Transverse colon (tissue), 4 donors: ENCODE measurements at regions not wholly inside any gene's neighbourhood (a gene's known extent, or its start where the extent isn't known, plus 50 kb on each side); places are given as distances from the start of the nearest gene placed in this dataset.

Experiments used
- DNase-seq: peaks from one replicate; pipeline ENCODE4 v3.0.0-alpha.2; 2019
- H3K27ac ChIP-seq, 4 donors: fragments of 200-600 bp; sonication (generic); 2 replicates each; pipeline ENCODE4 v1.5.1; 2016 to 2018; ENCODE audit warnings: inconsistent platforms in 4 of 4
- H3K27me3 ChIP-seq: fragments of 200-600 bp; sonication (generic); 2 replicates; pipeline ENCODE4 v1.5.1; 2017; ENCODE audit warnings: inconsistent platforms
- H3K36me3 ChIP-seq, 4 donors: fragments of 200-600 bp; sonication (generic); 2 replicates each; pipeline ENCODE4 v1.5.1; 2017 to 2019; ENCODE audit warnings: inconsistent platforms in 4 of 4
- H3K4me1 ChIP-seq, 4 donors: fragments of 200-600 bp; sonication (generic); 2 replicates each; pipeline ENCODE4 v1.5.1; 2017 to 2020; ENCODE audit warnings: inconsistent platforms in 4 of 4
- H3K4me3 ChIP-seq, 4 donors: fragments of 200-600 bp; sonication (generic); 1 replicate in 1 of 4; 2 replicates in 3 of 4; pipeline versions ENCODE4 v1.5.1 to v1.6.1; 2017 to 2019; ENCODE audit warnings: inconsistent platforms in 4 of 4
- H3K9me3 ChIP-seq, 2 donors: fragments of 200-600 bp; sonication (generic); 2 replicates each; pipeline ENCODE4 v1.5.1; 2017 to 2019; ENCODE audit warnings: inconsistent platforms in 2 of 2
- CTCF ChIP-seq, 5 experiments: fragments of 200-600 bp in 3 of 5; fragments of 450-650 bp in 2 of 5; sonication (generic) in 3 of 5; IDR thresholded peaks; 1 replicate in 2 of 5; 2 replicates in 3 of 5; pipeline ENCODE4 v1.5.1; 2016 to 2017; ENCODE audit warnings: antibody characterized with exemption in 5 of 5, inconsistent platforms in 3 of 5, mild to moderate bottlenecking in 2 of 5, moderate library complexity in 1 of 5
- EP300 ChIP-seq: sonication (generic); formaldehyde crosslinking; IDR thresholded peaks from one replicate; pipeline ENCODE4 v1.6.1; 2017; ENCODE audit warnings: antibody characterized with exemption, low read depth
- POLR2A ChIP-seq: fragments of 450-650 bp; IDR thresholded peaks from one replicate; pipeline ENCODE4 v1.6.1; 2016; ENCODE audit warnings: antibody characterized with exemption, mild to moderate bottlenecking, moderate library complexity
- POLR2AphosphoS5 ChIP-seq, 3 donors: sonication (generic); formaldehyde crosslinking; IDR thresholded peaks; one replicate each; pipeline ENCODE4 v1.6.1; 2016; ENCODE audit warnings: antibody characterized with exemption in 3 of 3
- WGBS, 2 donors: methylation state at CpG; one replicate each; pipeline ENCODE4 v1.1.5; 2018; ENCODE audit warnings: low coverage in 1 of 2; 5-methylcytosine and 5-hydroxymethylcytosine counted together
- in situ Hi-C, 4 donors: fragments of 200-750 bp; cut with MboI; loops; one replicate each; pipeline versions ENCODE4 v1.15.0 to v1.15.1; 2017; ENCODE audit warnings: low sequenced_read_pairs in 3 of 4, low pct_ligation_motif_present in 1 of 4, low pct_unique_long_range_greater_than_20kb in 1 of 4
- intact Hi-C: fragments of 100-400 bp; cut with DNase I; formaldehyde crosslinking; loops from one replicate; pipeline ENCODE4 v1.15.1; 2023; ENCODE audit warnings: low total_unique reads

- intact Hi-C loops, result no loop called here
- Histone ChIP-seq H3K9me3 (no peaks in the 10 kb centered on the region), H3K36me3 (no peaks in the 10 kb centered on the region), H3K4me1 (peaks cover 0 to 14% (median 0%) of the 10 kb centered on the region in 4 donors), H3K27me3 (no peaks in the 10 kb centered on the region), H3K4me3 (no peak overlapping the region), H3K27ac (no peak overlapping the region)
- WGBS, 2 donors, result 63 to 66% methylated on average over 2 of the region's 2 CpGs
- no peak for DNase-seq
- in situ Hi-C loops, result no loop called here
- TF ChIP-seq POLR2A (no peak), CTCF (IDR thresholded peaks at IDR 0.05) (no peak), EP300 (no peak), POLR2AphosphoS5 (IDR thresholded peaks at IDR 0.05) (no peak)
These were observed 88.4 kb upstream of the BMP2 start for GRCh38 chr20:6679086-6679485.

GRCh38 chr20:6678101-6678500 is 89.4 kb upstream of the BMP2 start:
- peaks cover 0 to 7% (median 0%) of the 10 kb centered on the region in 4 donors for H3K4me1 ChIP-seq
- in situ Hi-C loops, result no loop called here
- H3K4me3 ChIP-seq, result no peak overlapping the region
- no peaks in the 10 kb centered on the region for H3K36me3 ChIP-seq
- no peak for DNase-seq
- intact Hi-C loops, result no loop called here
- WGBS, 2 donors, result 90% methylated on average over 1 of the region's 1 CpG
- no peaks in the 10 kb centered on the region for H3K27me3 ChIP-seq
- H3K9me3 ChIP-seq, result no peaks in the 10 kb centered on the region
- no peak for TF ChIP-seq EP300
- no peak for TF ChIP-seq POLR2AphosphoS5 (IDR thresholded peaks at IDR 0.05)
- H3K27ac ChIP-seq, result no peak overlapping the region

- WGBS, 2 donors, result 50 to 67% methylated on average over 1 of the region's 1 CpG
- no peak overlapping the region for H3K4me3 ChIP-seq
- no peaks in the 10 kb centered on the region for H3K27me3 ChIP-seq
- in situ Hi-C loops, result no loop called here
- H3K36me3 ChIP-seq, result no peaks in the 10 kb centered on the region
- no peaks in the 10 kb centered on the region for H3K4me1 ChIP-seq
- intact Hi-C loops, result no loop called here
- no peak for DNase-seq
- TF ChIP-seq EP300, result no peak
- TF ChIP-seq POLR2AphosphoS5 (IDR thresholded peaks at IDR 0.05), result no peak
- TF ChIP-seq POLR2A, result no peak
- no peak for TF ChIP-seq CTCF (IDR thresholded peaks at IDR 0.05)
- H3K9me3 ChIP-seq, result no peaks in the 10 kb centered on the region
- no peak overlapping the region for H3K27ac ChIP-seq
These were observed 92.7 kb upstream of the BMP2 start for GRCh38 chr20:6674831-6675230.

GRCh38 chr20:6673071-6673470 is 94.4 kb upstream of the BMP2 start:
- TF ChIP-seq EP300 (no peak), POLR2A (no peak), CTCF (IDR thresholded peaks at IDR 0.05) (no peak), POLR2AphosphoS5 (IDR thresholded peaks at IDR 0.05) (no peak)
- no peak overlapping the region for H3K27ac ChIP-seq
- intact Hi-C loops, result no loop called here
- H3K4me3 ChIP-seq, result no peak overlapping the region
- WGBS, 2 donors, result 69 to 77% methylated on average over 2 to 3 of the region's 3 CpGs
- no peaks in the 10 kb centered on the region for H3K36me3 ChIP-seq
- in situ Hi-C loops, result no loop called here
- DNase-seq, result no peak
- H3K9me3 ChIP-seq, result no peaks in the 10 kb centered on the region
- no peaks in the 10 kb centered on the region for H3K4me1 ChIP-seq
- H3K27me3 ChIP-seq, result no peaks in the 10 kb centered on the region

GRCh38 chr20:6671829-6672228 is 95.7 kb upstream of the BMP2 start:
- DNase-seq, result no peak
- in situ Hi-C loops, result no loop called here
- intact Hi-C loops, result no loop called here
- Histone ChIP-seq H3K27me3 (no peaks in the 10 kb centered on the region), H3K36me3 (no peaks in the 10 kb centered on the region), H3K9me3 (no peaks in the 10 kb centered on the region), H3K4me1 (no peaks in the 10 kb centered on the region), H3K4me3 (no peak overlapping the region), H3K27ac (no peak overlapping the region)
- 91 to 100% methylated on average over 1 to 3 of the region's 3 CpGs for WGBS, 2 donors
- TF ChIP-seq CTCF (IDR thresholded peaks at IDR 0.05), result no peak
- TF ChIP-seq POLR2AphosphoS5 (IDR thresholded peaks at IDR 0.05), result no peak
- no peak for TF ChIP-seq EP300
- no peak for TF ChIP-seq POLR2A
